HG03060 (cell line): ENCODE measurements at regions not wholly inside any gene's neighbourhood (a gene's known extent, or its start where the extent isn't known, plus 50 kb on each side); places are given as distances from the start of the nearest gene placed in this dataset.

Source experiments
- ATAC-seq: cut with Tn5 transposase; IDR thresholded peaks from one replicate; pipeline ENCODE4 v1.9.1; 2021; ENCODE audit warnings: low read depth, moderate number of reproducible peaks; ENCODE audit not compliant: unreplicated experiment

GRCh38 chr11:28481616-28482480, 373.7 kb downstream of the METTL15 start:
- ATAC-seq, result no peak

GRCh38 chr11:28480406-28480805, 372.2 kb downstream of the METTL15 start:
- ATAC-seq, result no peak

GRCh38 chr11:28476864-28477263, 368.7 kb downstream of the METTL15 start:
- no peak for ATAC-seq

GRCh38 chr11:28476049-28476448, 367.9 kb downstream of the METTL15 start:
- ATAC-seq, result no peak

- no peak for ATAC-seq
These were observed 364.7 kb downstream of the METTL15 start for GRCh38 chr11:28472904-28473303.

- ATAC-seq, result no peak
These were observed 363.3 kb downstream of the METTL15 start for GRCh38 chr11:28471537-28471936.

GRCh38 chr11:28470180-28470579, 362.0 kb downstream of the METTL15 start:
- ATAC-seq, result no peak

- ATAC-seq, result no peak
These were observed 358.3 kb downstream of the METTL15 start for GRCh38 chr11:28466506-28466905.

- no peak for ATAC-seq
These were observed 356.2 kb downstream of the METTL15 start for GRCh38 chr11:28464252-28464867.

GRCh38 chr11:28463826-28464225, 355.6 kb downstream of the METTL15 start:
- no peak for ATAC-seq

- ATAC-seq, result no peak
These were observed 353.7 kb downstream of the METTL15 start for GRCh38 chr11:28461846-28462245.

GRCh38 chr11:28461338-28461737, 353.1 kb downstream of the METTL15 start:
- no peak for ATAC-seq

- no peak for ATAC-seq
These were observed 352.2 kb downstream of the METTL15 start for GRCh38 chr11:28460348-28460747.

- ATAC-seq, result no peak
These were observed 351.7 kb downstream of the METTL15 start for GRCh38 chr11:28459912-28460311.

GRCh38 chr11:28457481-28458065, 349.4 kb downstream of the METTL15 start:
- no peak for ATAC-seq

GRCh38 chr11:28448186-28448585, 340.0 kb downstream of the METTL15 start:
- no peak for ATAC-seq

GRCh38 chr11:28447226-28447625, 339.0 kb downstream of the METTL15 start:
- no peak for ATAC-seq

- no peak for ATAC-seq
These were observed 333.9 kb downstream of the METTL15 start for GRCh38 chr11:28442131-28442530.

- ATAC-seq, result no peak
These were observed 331.2 kb downstream of the METTL15 start for GRCh38 chr11:28439403-28439802.

- ATAC-seq, result no peak
These were observed 311.9 kb downstream of the METTL15 start for GRCh38 chr11:28420099-28420498.

- ATAC-seq, result no peak
These were observed 309.6 kb downstream of the METTL15 start for GRCh38 chr11:28417601-28418323.
